ENCODE measurements at regions not wholly inside any gene's neighbourhood (a gene's known extent, or its start where the extent isn't known, plus 50 kb on each side); places are given as distances from the start of the nearest gene placed in this dataset.

- ATAC-seq (ENCODE audit: low FRiP score) (no peak), DNase-seq (ENCODE audit: low spot score) (no peak)
- TF ChIP-seq, protein P1, sequence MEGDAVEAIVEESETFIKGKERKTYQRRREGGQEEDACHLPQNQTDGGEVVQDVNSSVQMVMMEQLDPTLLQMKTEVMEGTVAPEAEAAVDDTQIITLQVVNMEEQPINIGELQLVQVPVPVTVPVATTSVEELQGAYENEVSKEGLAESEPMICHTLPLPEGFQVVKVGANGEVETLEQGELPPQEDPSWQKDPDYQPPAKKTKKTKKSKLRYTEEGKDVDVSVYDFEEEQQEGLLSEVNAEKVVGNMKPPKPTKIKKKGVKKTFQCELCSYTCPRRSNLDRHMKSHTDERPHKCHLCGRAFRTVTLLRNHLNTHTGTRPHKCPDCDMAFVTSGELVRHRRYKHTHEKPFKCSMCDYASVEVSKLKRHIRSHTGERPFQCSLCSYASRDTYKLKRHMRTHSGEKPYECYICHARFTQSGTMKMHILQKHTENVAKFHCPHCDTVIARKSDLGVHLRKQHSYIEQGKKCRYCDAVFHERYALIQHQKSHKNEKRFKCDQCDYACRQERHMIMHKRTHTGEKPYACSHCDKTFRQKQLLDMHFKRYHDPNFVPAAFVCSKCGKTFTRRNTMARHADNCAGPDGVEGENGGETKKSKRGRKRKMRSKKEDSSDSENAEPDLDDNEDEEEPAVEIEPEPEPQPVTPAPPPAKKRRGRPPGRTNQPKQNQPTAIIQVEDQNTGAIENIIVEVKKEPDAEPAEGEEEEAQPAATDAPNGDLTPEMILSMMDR (IDR thresholded peaks at IDR 0.05) = no peak
Measured at GRCh38 chr7:85748861-85749260, 562.0 kb upstream of the SEMA3D start.

- no peak for DNase-seq (ENCODE audit: low spot score)
- TF ChIP-seq, protein P1 (IDR thresholded peaks at IDR 0.05) = no peak
- ATAC-seq (ENCODE audit: low FRiP score) = no peak
Measured at GRCh38 chr7:85737426-85737825, 550.6 kb upstream of the SEMA3D start.

GRCh38 chr7:85736085-85736484 is 549.2 kb upstream of the SEMA3D start:
- ATAC-seq (ENCODE audit: low FRiP score) (no peak), DNase-seq (ENCODE audit: low spot score) (no peak)
- TF ChIP-seq, protein P1 (IDR thresholded peaks at IDR 0.05) = no peak

- no peak for DNase-seq (ENCODE audit: low spot score)
- TF ChIP-seq, protein P1 (IDR thresholded peaks at IDR 0.05) = no peak
- no peak for ATAC-seq (ENCODE audit: low FRiP score)
Measured at GRCh38 chr7:85734823-85735222, 548.0 kb upstream of the SEMA3D start.

- TF ChIP-seq, protein P1 (IDR thresholded peaks at IDR 0.05) = no peak
- DNase-seq (ENCODE audit: low spot score) (no peak), ATAC-seq (ENCODE audit: low FRiP score) (no peak)
Measured at GRCh38 chr7:85733169-85733915, 546.5 kb upstream of the SEMA3D start.

- no peak for DNase-seq (ENCODE audit: low spot score)
- TF ChIP-seq, protein P1 (IDR thresholded peaks at IDR 0.05) = no peak
- no peak for ATAC-seq (ENCODE audit: low FRiP score)
Measured at GRCh38 chr7:85730012-85730411, 543.2 kb upstream of the SEMA3D start.

GRCh38 chr7:85725026-85725425 is 538.2 kb upstream of the SEMA3D start:
- DNase-seq (ENCODE audit: low spot score) (no peak), ATAC-seq (ENCODE audit: low FRiP score) (no peak)
- TF ChIP-seq, protein P1 (IDR thresholded peaks at IDR 0.05) = no peak
